GM23338 (cell line): ENCODE measurements at regions not wholly inside any gene's neighbourhood (a gene's known extent, or its start where the extent isn't known, plus 50 kb on each side); places are given as distances from the start of the nearest gene placed in this dataset.

Source experiments
- ATAC-seq: fragments of 200-7000 bp; cut with Tn5 transposase; 3 replicates; pipeline ENCODE4 v1.9.1; 2020
- DNase-seq: peaks from one replicate; pipeline ENCODE4 v3.0.0-alpha.2; 2015; ENCODE audit warnings: low spot score
- H2AFZ ChIP-seq: fragments of 200-600 bp; sonication (generic); 2 replicates; pipeline ENCODE4 v1.8.0; 2016; ENCODE audit warnings: antibody characterized with exemption, mild to moderate bottlenecking, moderate library complexity
- H3F3A ChIP-seq: fragments of 200-600 bp; sonication (generic); replicated peaks from 2 replicates; pipeline ENCODE4 v1.8.0; 2017; ENCODE audit warnings: antibody characterized with exemption, mixed run types, low read depth
- H3K27ac ChIP-seq: fragments of 200-600 bp; sonication (generic); 2 replicates; pipeline ENCODE4 v1.6.1; 2016; ENCODE audit warnings: low read depth
- H3K27me3 ChIP-seq: fragments of 200-600 bp; sonication (generic); 2 replicates; pipeline ENCODE4 v1.8.0; 2016; ENCODE audit warnings: mild to moderate bottlenecking, mixed run types, moderate library complexity; ENCODE audit not compliant: insufficient read depth
- H3K36me3 ChIP-seq: fragments of 200-600 bp; sonication (generic); 2 replicates; pipeline ENCODE4 v1.8.0; 2016; ENCODE audit warnings: mild to moderate bottlenecking; ENCODE audit not compliant: insufficient read depth
- H3K4me1 ChIP-seq: fragments of 200-600 bp; sonication (generic); 2 replicates; pipeline ENCODE4 v1.8.0; 2016; ENCODE audit warnings: mild to moderate bottlenecking, moderate library complexity; ENCODE audit not compliant: insufficient read depth
- H3K4me2 ChIP-seq: fragments of 200-600 bp; sonication (generic); 2 replicates; pipeline ENCODE4 v1.7.1; 2017; ENCODE audit warnings: mixed run types
- H3K4me3 ChIP-seq: fragments of 200-600 bp; sonication (generic); 2 replicates; pipeline ENCODE4 v1.6.1; 2016; ENCODE audit warnings: mixed run types
- H3K79me2 ChIP-seq: fragments of 200-600 bp; sonication (generic); replicated peaks from 2 replicates; pipeline ENCODE4 v1.8.0; 2017; ENCODE audit warnings: mild to moderate bottlenecking; ENCODE audit not compliant: insufficient read depth
- H3K9me2 ChIP-seq: fragments of 200-600 bp; sonication (generic); 2 replicates; pipeline ENCODE4 v1.8.0; 2017; ENCODE audit not compliant: insufficient read depth
- H4K20me1 ChIP-seq: fragments of 200-600 bp; sonication (generic); replicated peaks from 2 replicates; pipeline ENCODE4 v1.8.0; 2017; ENCODE audit warnings: mild to moderate bottlenecking; ENCODE audit not compliant: insufficient read depth
- H3K27ac Mint-ChIP-seq: 2 replicates; pipeline ENCODE4 v1.8.0; 2020; ENCODE audit warnings: inconsistent platforms, mild to moderate bottlenecking, moderate library complexity, mixed read lengths
- H3K27me3 Mint-ChIP-seq: 3 replicates; pipeline ENCODE4 v1.8.0; 2022; ENCODE audit warnings: low read depth, mild to moderate bottlenecking, moderate library complexity, mixed read lengths, inconsistent platforms; ENCODE audit not compliant: insufficient read depth, poor library complexity
- H3K36me3 Mint-ChIP-seq: 3 replicates; pipeline ENCODE4 v1.8.0; 2021; ENCODE audit warnings: low read depth, mild to moderate bottlenecking, inconsistent platforms, moderate library complexity, mixed read lengths
- H3K4me1 Mint-ChIP-seq: 3 replicates; pipeline ENCODE4 v1.8.0; 2020; ENCODE audit warnings: mild to moderate bottlenecking, inconsistent platforms, mixed read lengths
- H3K4me3 Mint-ChIP-seq: 3 replicates; pipeline ENCODE4 v1.8.0; 2021; ENCODE audit warnings: moderate library complexity, mild to moderate bottlenecking, inconsistent platforms, mixed read lengths
- H3K9me3 Mint-ChIP-seq: 3 replicates; pipeline ENCODE4 v1.8.0; 2020; ENCODE audit warnings: moderate library complexity, mild to moderate bottlenecking, inconsistent platforms, mixed read lengths
- CREB1 ChIP-seq: fragments of 250-450 bp; sonication (Bioruptor Pico); IDR thresholded peaks from 2 replicates; pipeline ENCODE4 v1.5.0; 2020; ENCODE audit warnings: low read depth, mild to moderate bottlenecking, moderate library complexity
- EZH2 ChIP-seq: fragments of 200-600 bp; sonication (generic); IDR thresholded peaks from one replicate; pipeline ENCODE4 v1.8.0; 2017; ENCODE audit warnings: antibody characterized with exemption, mild to moderate bottlenecking, low read depth; ENCODE audit not compliant: unreplicated experiment
- EZH2phosphoT487 ChIP-seq: fragments of 200-600 bp; sonication (generic); IDR thresholded peaks from one replicate; pipeline ENCODE4 v1.8.1; 2018; ENCODE audit warnings: antibody characterized with exemption; ENCODE audit not compliant: unreplicated experiment
- JUNB ChIP-seq: IDR thresholded peaks from one replicate; pipeline ENCODE4 v1.6.1; 2016; ENCODE audit warnings: antibody characterized with exemption; ENCODE audit not compliant: unreplicated experiment
- NANOG ChIP-seq: IDR thresholded peaks from 2 replicates; pipeline ENCODE4 v1.6.1; 2016; ENCODE audit warnings: antibody characterized with exemption, borderline replicate concordance
- POLR2AphosphoS5 ChIP-seq: IDR thresholded peaks from 2 replicates; pipeline ENCODE4 v1.6.1; 2016; ENCODE audit warnings: antibody characterized with exemption, low read depth
- STAT1 ChIP-seq: IDR thresholded peaks from one replicate; pipeline ENCODE4 v1.6.1; 2016; ENCODE audit warnings: antibody characterized with exemption; ENCODE audit not compliant: unreplicated experiment
- ZNF114 ChIP-seq: fragments of 250-450 bp; sonication (Bioruptor Pico); IDR thresholded peaks from 2 replicates; pipeline ENCODE4 v1.5.0; 2020; ENCODE audit warnings: mild to moderate bottlenecking, moderate library complexity
- ZNF331 ChIP-seq: fragments of 250-450 bp; sonication (Bioruptor Pico); IDR thresholded peaks from 2 replicates; pipeline ENCODE4 v1.5.0; 2020; ENCODE audit warnings: low read depth, mild to moderate bottlenecking, moderate library complexity
- TF ChIP-seq, protein P1 (sequence below): IDR thresholded peaks from 2 replicates; pipeline ENCODE4 v1.6.1; 2016; ENCODE audit warnings: antibody characterized with exemption
- TF ChIP-seq, protein P2 (sequence below): IDR thresholded peaks from one replicate; pipeline ENCODE4 v1.6.1; 2018; ENCODE audit warnings: antibody characterized with exemption; ENCODE audit not compliant: unreplicated experiment
- TF ChIP-seq, protein P3 (sequence below), 2 experiments: fragments of 200-600 bp in 1 of 2; sonication (generic) in 1 of 2; conservative IDR thresholded peaks; 2 replicates each; pipeline versions ENCODE4 v1.5.1 to v1.6.1; 2016 to 2017; ENCODE audit warnings: antibody characterized with exemption in 2 of 2, low read depth in 2 of 2, mild to moderate bottlenecking in 2 of 2, moderate library complexity in 1 of 2
- TF ChIP-seq, protein P4 (sequence below): fragments of 250-450 bp; sonication (Bioruptor Pico); IDR thresholded peaks from 2 replicates; pipeline ENCODE4 v1.5.0; 2020; ENCODE audit warnings: mild to moderate bottlenecking, moderate library complexity

DNA sequence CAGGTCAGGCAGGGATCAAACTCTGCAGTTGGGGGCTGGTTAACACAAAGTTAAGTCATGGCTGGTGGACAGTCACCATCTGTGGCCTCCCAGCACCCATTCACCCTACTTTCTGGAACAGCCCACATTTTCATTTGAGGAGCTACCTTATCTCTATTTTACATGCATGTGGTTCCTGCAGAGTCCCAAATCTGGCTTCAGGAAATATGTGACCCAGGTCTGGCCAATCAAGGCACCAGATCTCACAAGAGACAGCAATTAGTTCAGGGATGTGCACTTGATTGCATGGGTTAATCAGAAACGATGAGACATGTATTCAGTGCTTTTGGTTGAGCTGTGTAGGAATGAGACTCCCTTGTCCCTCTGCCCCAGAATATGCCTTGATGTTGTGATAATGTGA is 170.9 kb downstream of the NR2F2 start:
- H3K4me1 Mint-ChIP-seq: no peaks in the 10 kb centered on the region
- Histone ChIP-seq H3K36me3 (no peaks in the 10 kb centered on the region), H2AFZ (no peak overlapping the region), H3K9me2 (no peaks in the 10 kb centered on the region; the same call in 1 of the 2 replicates), H3K27me3 (no peaks in the 10 kb centered on the region), H3K4me1 (no peaks in the 10 kb centered on the region), H3K4me3 (no peak overlapping the region), H3K27ac (no peak overlapping the region), H4K20me1 (no peaks in the 10 kb centered on the region), H3K79me2 (no peaks in the 10 kb centered on the region), H3K4me2 (no peak overlapping the region), H3F3A (no peaks in the 10 kb centered on the region)
- ATAC-seq: no peak
- TF ChIP-seq EZH2 (no peak), JUNB (no peak), ZNF114 (no peak), ZNF331 (CRISPR knock-in tag) (no peak), EZH2phosphoT487 (no peak), POLR2AphosphoS5 (no peak), STAT1 (no peak), CREB1 (CRISPR knock-in tag) (no peak), NANOG (no peak)
- TF ChIP-seq, protein P1, sequence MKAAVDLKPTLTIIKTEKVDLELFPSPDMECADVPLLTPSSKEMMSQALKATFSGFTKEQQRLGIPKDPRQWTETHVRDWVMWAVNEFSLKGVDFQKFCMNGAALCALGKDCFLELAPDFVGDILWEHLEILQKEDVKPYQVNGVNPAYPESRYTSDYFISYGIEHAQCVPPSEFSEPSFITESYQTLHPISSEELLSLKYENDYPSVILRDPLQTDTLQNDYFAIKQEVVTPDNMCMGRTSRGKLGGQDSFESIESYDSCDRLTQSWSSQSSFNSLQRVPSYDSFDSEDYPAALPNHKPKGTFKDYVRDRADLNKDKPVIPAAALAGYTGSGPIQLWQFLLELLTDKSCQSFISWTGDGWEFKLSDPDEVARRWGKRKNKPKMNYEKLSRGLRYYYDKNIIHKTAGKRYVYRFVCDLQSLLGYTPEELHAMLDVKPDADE: no peak
- TF ChIP-seq, protein P2, sequence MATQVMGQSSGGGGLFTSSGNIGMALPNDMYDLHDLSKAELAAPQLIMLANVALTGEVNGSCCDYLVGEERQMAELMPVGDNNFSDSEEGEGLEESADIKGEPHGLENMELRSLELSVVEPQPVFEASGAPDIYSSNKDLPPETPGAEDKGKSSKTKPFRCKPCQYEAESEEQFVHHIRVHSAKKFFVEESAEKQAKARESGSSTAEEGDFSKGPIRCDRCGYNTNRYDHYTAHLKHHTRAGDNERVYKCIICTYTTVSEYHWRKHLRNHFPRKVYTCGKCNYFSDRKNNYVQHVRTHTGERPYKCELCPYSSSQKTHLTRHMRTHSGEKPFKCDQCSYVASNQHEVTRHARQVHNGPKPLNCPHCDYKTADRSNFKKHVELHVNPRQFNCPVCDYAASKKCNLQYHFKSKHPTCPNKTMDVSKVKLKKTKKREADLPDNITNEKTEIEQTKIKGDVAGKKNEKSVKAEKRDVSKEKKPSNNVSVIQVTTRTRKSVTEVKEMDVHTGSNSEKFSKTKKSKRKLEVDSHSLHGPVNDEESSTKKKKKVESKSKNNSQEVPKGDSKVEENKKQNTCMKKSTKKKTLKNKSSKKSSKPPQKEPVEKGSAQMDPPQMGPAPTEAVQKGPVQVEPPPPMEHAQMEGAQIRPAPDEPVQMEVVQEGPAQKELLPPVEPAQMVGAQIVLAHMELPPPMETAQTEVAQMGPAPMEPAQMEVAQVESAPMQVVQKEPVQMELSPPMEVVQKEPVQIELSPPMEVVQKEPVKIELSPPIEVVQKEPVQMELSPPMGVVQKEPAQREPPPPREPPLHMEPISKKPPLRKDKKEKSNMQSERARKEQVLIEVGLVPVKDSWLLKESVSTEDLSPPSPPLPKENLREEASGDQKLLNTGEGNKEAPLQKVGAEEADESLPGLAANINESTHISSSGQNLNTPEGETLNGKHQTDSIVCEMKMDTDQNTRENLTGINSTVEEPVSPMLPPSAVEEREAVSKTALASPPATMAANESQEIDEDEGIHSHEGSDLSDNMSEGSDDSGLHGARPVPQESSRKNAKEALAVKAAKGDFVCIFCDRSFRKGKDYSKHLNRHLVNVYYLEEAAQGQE: no peak
- TF ChIP-seq, protein P3, sequence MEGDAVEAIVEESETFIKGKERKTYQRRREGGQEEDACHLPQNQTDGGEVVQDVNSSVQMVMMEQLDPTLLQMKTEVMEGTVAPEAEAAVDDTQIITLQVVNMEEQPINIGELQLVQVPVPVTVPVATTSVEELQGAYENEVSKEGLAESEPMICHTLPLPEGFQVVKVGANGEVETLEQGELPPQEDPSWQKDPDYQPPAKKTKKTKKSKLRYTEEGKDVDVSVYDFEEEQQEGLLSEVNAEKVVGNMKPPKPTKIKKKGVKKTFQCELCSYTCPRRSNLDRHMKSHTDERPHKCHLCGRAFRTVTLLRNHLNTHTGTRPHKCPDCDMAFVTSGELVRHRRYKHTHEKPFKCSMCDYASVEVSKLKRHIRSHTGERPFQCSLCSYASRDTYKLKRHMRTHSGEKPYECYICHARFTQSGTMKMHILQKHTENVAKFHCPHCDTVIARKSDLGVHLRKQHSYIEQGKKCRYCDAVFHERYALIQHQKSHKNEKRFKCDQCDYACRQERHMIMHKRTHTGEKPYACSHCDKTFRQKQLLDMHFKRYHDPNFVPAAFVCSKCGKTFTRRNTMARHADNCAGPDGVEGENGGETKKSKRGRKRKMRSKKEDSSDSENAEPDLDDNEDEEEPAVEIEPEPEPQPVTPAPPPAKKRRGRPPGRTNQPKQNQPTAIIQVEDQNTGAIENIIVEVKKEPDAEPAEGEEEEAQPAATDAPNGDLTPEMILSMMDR (conservative IDR thresholded peaks at IDR 0.05; ENCODE audit: low read depth in 2 of 2): no peak
- TF ChIP-seq, protein P4, sequence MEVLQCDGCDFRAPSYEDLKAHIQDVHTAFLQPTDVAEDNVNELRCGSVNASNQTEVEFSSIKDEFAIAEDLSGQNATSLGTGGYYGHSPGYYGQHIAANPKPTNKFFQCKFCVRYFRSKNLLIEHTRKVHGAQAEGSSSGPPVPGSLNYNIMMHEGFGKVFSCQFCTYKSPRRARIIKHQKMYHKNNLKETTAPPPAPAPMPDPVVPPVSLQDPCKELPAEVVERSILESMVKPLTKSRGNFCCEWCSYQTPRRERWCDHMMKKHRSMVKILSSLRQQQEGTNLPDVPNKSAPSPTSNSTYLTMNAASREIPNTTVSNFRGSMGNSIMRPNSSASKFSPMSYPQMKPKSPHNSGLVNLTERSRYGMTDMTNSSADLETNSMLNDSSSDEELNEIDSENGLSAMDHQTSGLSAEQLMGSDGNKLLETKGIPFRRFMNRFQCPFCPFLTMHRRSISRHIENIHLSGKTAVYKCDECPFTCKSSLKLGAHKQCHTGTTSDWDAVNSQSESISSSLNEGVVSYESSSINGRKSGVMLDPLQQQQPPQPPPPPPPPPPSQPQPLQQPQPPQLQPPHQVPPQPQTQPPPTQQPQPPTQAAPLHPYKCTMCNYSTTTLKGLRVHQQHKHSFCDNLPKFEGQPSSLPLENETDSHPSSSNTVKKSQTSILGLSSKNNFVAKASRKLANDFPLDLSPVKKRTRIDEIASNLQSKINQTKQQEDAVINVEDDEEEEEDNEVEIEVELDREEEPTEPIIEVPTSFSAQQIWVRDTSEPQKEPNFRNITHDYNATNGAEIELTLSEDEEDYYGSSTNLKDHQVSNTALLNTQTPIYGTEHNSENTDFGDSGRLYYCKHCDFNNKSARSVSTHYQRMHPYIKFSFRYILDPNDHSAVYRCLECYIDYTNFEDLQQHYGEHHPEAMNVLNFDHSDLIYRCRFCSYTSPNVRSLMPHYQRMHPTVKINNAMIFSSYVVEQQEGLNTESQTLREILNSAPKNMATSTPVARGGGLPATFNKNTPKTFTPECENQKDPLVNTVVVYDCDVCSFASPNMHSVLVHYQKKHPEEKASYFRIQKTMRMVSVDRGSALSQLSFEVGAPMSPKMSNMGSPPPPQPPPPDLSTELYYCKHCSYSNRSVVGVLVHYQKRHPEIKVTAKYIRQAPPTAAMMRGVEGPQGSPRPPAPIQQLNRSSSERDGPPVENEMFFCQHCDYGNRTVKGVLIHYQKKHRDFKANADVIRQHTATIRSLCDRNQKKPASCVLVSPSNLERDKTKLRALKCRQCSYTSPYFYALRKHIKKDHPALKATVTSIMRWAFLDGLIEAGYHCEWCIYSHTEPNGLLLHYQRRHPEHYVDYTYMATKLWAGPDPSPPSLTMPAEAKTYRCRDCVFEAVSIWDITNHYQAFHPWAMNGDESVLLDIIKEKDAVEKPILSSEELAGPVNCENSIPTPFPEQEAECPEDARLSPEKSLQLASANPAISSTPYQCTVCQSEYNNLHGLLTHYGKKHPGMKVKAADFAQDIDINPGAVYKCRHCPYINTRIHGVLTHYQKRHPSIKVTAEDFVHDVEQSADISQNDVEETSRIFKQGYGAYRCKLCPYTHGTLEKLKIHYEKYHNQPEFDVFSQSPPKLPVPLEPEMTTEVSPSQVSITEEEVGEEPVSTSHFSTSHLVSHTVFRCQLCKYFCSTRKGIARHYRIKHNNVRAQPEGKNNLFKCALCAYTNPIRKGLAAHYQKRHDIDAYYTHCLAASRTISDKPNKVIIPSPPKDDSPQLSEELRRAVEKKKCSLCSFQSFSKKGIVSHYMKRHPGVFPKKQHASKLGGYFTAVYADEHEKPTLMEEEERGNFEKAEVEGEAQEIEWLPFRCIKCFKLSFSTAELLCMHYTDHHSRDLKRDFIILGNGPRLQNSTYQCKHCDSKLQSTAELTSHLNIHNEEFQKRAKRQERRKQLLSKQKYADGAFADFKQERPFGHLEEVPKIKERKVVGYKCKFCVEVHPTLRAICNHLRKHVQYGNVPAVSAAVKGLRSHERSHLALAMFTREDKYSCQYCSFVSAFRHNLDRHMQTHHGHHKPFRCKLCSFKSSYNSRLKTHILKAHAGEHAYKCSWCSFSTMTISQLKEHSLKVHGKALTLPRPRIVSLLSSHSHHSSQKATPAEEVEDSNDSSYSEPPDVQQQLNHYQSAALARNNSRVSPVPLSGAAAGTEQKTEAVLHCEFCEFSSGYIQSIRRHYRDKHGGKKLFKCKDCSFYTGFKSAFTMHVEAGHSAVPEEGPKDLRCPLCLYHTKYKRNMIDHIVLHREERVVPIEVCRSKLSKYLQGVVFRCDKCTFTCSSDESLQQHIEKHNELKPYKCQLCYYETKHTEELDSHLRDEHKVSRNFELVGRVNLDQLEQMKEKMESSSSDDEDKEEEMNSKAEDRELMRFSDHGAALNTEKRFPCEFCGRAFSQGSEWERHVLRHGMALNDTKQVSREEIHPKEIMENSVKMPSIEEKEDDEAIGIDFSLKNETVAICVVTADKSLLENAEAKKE (CRISPR knock-in tag): no peak
- H3K27me3 Mint-ChIP-seq: no peaks in the 10 kb centered on the region
- H3K27ac Mint-ChIP-seq: no peak overlapping the region
- H3K36me3 Mint-ChIP-seq: no peaks in the 10 kb centered on the region
- H3K4me3 Mint-ChIP-seq: no peak overlapping the region
- no peak for DNase-seq
- H3K9me3 Mint-ChIP-seq: no peaks in the 10 kb centered on the region; the same call in 2 of the 3 replicates
